Fibroblast of pulmonary artery (primary cell): ENCODE measurements at regions not wholly inside any gene's neighbourhood (a gene's known extent, or its start where the extent isn't known, plus 50 kb on each side); places are given as distances from the start of the nearest gene placed in this dataset.

Experiments used
- DNase-seq: peaks from one replicate; pipeline ENCODE4 v3.0.0-alpha.2; 2010; ENCODE audit warnings: low read depth
- H3K4me3 ChIP-seq: replicated peaks from 2 replicates; pipeline ENCODE4 v1.5.1; 2011; ENCODE audit warnings: low read depth, mild to moderate bottlenecking, control low read depth, low read length, moderate library complexity
- CTCF ChIP-seq: IDR thresholded peaks from 2 replicates; pipeline ENCODE4 v1.5.1; 2011; ENCODE audit warnings: mild to moderate bottlenecking, control low read depth, low read length, inconsistent platforms; ENCODE audit errors: missing control alignments

GRCh38 chr2:104412384-104412783 is 441.5 kb upstream of the POU3F3 start:
- no peak for TF ChIP-seq CTCF
- no peak overlapping the region for H3K4me3 ChIP-seq
- no peak for DNase-seq

GRCh38 chr2:104413890-104414289 is 440.0 kb upstream of the POU3F3 start:
- no peak overlapping the region for H3K4me3 ChIP-seq
- no peak for DNase-seq
- TF ChIP-seq CTCF, result no peak

GRCh38 chr2:104415284-104415683 is 438.6 kb upstream of the POU3F3 start:
- no peak overlapping the region for H3K4me3 ChIP-seq
- TF ChIP-seq CTCF, result no peak
- DNase-seq, result no peak

GRCh38 chr2:104416339-104417000 is 437.4 kb upstream of the POU3F3 start:
- H3K4me3 ChIP-seq, result no peak overlapping the region
- DNase-seq, result no peak
- no peak for TF ChIP-seq CTCF

- DNase-seq, result no peak
- no peak overlapping the region for H3K4me3 ChIP-seq
- TF ChIP-seq CTCF, result no peak
These were observed 433.5 kb upstream of the POU3F3 start for GRCh38 chr2:104420420-104420819.

- no peak for TF ChIP-seq CTCF
- no peak for DNase-seq
- H3K4me3 ChIP-seq, result no peak overlapping the region
These were observed 433.0 kb upstream of the POU3F3 start for GRCh38 chr2:104420953-104421352.
